Ovary (tissue), 3 donors: ENCODE measurements at regions not wholly inside any gene's neighbourhood (a gene's known extent, or its start where the extent isn't known, plus 50 kb on each side); places are given as distances from the start of the nearest gene placed in this dataset.

Source experiments
- EP300 ChIP-seq: sonication (generic); formaldehyde crosslinking; IDR thresholded peaks from one replicate; pipeline ENCODE4 v1.6.1; 2017; ENCODE audit warnings: antibody characterized with exemption
- POLR2A ChIP-seq: fragments of 450-650 bp; IDR thresholded peaks from one replicate; pipeline ENCODE4 v1.6.1; 2017; ENCODE audit warnings: antibody characterized with exemption, mild to moderate bottlenecking, moderate library complexity
- TF ChIP-seq, protein P1 (sequence below), 3 donors: fragments of 450-650 bp in 2 of 3; fragments of 200-600 bp in 1 of 3; IDR thresholded peaks; one replicate each; pipeline versions ENCODE4 v1.5.1 to v1.8.0; 2016 to 2022; ENCODE audit warnings: antibody characterized with exemption in 3 of 3, mild to moderate bottlenecking in 1 of 3
- donor health status: DM: no; HTN: no; CAD: no.

DNA sequence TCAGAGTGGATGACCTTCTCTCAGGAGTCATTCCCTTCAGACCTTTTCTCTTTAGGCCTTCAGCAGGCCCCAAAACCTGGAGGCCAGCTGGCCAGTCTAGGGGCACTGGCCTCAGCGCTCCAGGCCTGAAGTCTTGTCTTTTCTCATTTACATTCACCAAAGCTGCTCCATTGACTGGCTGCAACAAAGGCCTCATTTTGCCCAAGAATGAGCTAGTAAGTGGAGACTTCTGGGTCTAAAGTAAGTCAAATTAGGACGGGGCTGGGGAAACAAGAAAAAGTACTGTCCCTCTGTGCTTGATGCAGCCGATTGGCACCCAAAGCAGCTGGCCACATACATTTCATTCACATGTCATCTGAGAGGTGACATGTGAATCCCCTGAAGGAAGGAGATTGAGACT is 83.8 kb upstream of the RIOK3 start:
- TF ChIP-seq, protein P1, sequence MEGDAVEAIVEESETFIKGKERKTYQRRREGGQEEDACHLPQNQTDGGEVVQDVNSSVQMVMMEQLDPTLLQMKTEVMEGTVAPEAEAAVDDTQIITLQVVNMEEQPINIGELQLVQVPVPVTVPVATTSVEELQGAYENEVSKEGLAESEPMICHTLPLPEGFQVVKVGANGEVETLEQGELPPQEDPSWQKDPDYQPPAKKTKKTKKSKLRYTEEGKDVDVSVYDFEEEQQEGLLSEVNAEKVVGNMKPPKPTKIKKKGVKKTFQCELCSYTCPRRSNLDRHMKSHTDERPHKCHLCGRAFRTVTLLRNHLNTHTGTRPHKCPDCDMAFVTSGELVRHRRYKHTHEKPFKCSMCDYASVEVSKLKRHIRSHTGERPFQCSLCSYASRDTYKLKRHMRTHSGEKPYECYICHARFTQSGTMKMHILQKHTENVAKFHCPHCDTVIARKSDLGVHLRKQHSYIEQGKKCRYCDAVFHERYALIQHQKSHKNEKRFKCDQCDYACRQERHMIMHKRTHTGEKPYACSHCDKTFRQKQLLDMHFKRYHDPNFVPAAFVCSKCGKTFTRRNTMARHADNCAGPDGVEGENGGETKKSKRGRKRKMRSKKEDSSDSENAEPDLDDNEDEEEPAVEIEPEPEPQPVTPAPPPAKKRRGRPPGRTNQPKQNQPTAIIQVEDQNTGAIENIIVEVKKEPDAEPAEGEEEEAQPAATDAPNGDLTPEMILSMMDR (IDR thresholded peaks at IDR 0.05) = no peak
- TF ChIP-seq POLR2A (no peak), EP300 (no peak)
